ENCODE measurements at regions not wholly inside any gene's neighbourhood (a gene's known extent, or its start where the extent isn't known, plus 50 kb on each side); places are given as distances from the start of the nearest gene placed in this dataset.

DNA sequence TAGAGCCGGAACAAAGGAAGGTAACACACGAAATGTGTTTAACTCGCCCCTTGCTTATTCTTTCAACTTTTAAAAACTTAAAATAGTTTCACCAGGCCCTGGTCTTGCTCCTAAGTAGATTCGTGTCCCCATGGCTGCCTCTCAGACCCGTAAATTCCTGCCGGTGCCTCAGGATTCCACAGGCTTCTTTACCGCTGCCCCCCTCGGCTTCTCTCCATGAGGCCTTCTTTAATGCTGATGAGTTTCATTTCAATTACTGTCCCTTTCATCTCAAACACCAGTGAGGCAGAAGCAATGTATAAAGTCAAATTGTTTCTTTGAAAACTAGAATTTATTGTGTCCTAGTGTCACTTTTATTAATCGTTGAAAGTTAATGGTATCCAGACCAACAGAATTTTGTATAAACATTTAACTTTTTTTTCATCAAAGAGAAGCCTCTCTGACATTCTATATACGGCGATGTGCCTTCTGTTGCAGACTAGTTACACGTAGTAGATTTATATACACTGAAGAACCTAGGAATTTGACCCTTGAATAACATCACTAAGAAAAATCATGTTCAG is 225.2 kb downstream of the C7orf25 start:
- Histone ChIP-seq H3K4me3 (ENCODE audit: extremely low read depth, insufficient read depth, low read length, poor library complexity, severe bottlenecking) (no peak overlapping the region), H3K27ac (ENCODE audit: low read depth, low read length, severe bottlenecking) (no peak overlapping the region), H3K4me1 (ENCODE audit: control insufficient read depth, insufficient read depth, low read length, poor library complexity, severe bottlenecking) (no peaks in the 10 kb centered on the region), H3K9me3 (ENCODE audit: control insufficient read depth, low read length) (no peaks in the 10 kb centered on the region), H3K36me3 (ENCODE audit: control insufficient read depth, insufficient read depth, low read length) (no peaks in the 10 kb centered on the region)
- WGBS, 2 experiments (ENCODE audit: insufficient coverage in 2 of 2) = 13 to 22% methylated on average over 3 to 6 of the region's 12 CpGs

GRCh38 chr7:42685911-42686310 is 226.0 kb downstream of the C7orf25 start:
- no peak overlapping the region for H3K4me3 ChIP-seq (ENCODE audit: extremely low read depth, insufficient read depth, low read length, poor library complexity, severe bottlenecking)
- no peaks in the 10 kb centered on the region for H3K36me3 ChIP-seq (ENCODE audit: control insufficient read depth, insufficient read depth, low read length)
- no peaks in the 10 kb centered on the region for H3K9me3 ChIP-seq (ENCODE audit: control insufficient read depth, low read length)
- H3K4me1 ChIP-seq (ENCODE audit: control insufficient read depth, insufficient read depth, low read length, poor library complexity, severe bottlenecking) = no peaks in the 10 kb centered on the region
- no peak overlapping the region for H3K27ac ChIP-seq (ENCODE audit: low read depth, low read length, severe bottlenecking)
- 47 to 48% methylated on average over 8 to 9 of the region's 9 CpGs for WGBS, 2 experiments (ENCODE audit: insufficient coverage in 2 of 2)

GRCh38 chr7:42677751-42678699 is 233.8 kb downstream of the C7orf25 start:
- no peak overlapping the region for H3K4me3 ChIP-seq (ENCODE audit: extremely low read depth, insufficient read depth, low read length, poor library complexity, severe bottlenecking)
- WGBS, 2 experiments (ENCODE audit: insufficient coverage in 2 of 2) = 95 to 96% methylated on average over 2 to 3 of the region's 3 CpGs
- H3K27ac ChIP-seq (ENCODE audit: low read depth, low read length, severe bottlenecking) = no peak overlapping the region
- peaks cover 5% of the 10 kb centered on the region for H3K9me3 ChIP-seq (ENCODE audit: control insufficient read depth, low read length)
- no peaks in the 10 kb centered on the region for H3K36me3 ChIP-seq (ENCODE audit: control insufficient read depth, insufficient read depth, low read length)
- no peaks in the 10 kb centered on the region for H3K4me1 ChIP-seq (ENCODE audit: control insufficient read depth, insufficient read depth, low read length, poor library complexity, severe bottlenecking)

- H3K4me1 ChIP-seq (ENCODE audit: control insufficient read depth, insufficient read depth, low read length, poor library complexity, severe bottlenecking) = no peaks in the 10 kb centered on the region
- H3K36me3 ChIP-seq (ENCODE audit: control insufficient read depth, insufficient read depth, low read length) = no peaks in the 10 kb centered on the region
- H3K27ac ChIP-seq (ENCODE audit: low read depth, low read length, severe bottlenecking) = no peak overlapping the region
- H3K4me3 ChIP-seq (ENCODE audit: extremely low read depth, insufficient read depth, low read length, poor library complexity, severe bottlenecking) = no peak overlapping the region
- no peaks in the 10 kb centered on the region for H3K9me3 ChIP-seq (ENCODE audit: control insufficient read depth, low read length)
Observed at GRCh38 chr7:42674541-42674940, 237.3 kb downstream of the C7orf25 start.

DNA sequence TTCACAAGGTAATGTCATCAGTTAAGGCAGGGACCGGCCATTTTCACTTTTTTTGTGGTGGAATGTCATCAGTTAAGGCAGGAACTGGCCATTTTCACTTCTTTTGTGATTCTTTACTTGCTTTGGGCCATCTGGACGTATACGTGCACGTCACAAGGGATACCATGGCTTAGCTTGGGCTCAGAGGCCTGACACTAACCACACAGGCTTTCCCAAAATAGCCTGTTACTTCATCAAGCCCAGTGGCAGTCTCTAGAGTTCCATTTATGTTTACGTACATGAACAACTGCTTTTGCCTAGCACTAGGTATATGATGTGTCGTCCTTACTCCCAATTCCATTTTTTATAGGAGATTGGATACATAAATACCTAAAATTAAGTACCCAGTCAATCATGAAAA is 237.9 kb downstream of the C7orf25 start:
- H3K36me3 ChIP-seq (ENCODE audit: control insufficient read depth, insufficient read depth, low read length) = no peaks in the 10 kb centered on the region
- H3K27ac ChIP-seq (ENCODE audit: low read depth, low read length, severe bottlenecking) = no peak overlapping the region
- no peak overlapping the region for H3K4me3 ChIP-seq (ENCODE audit: extremely low read depth, insufficient read depth, low read length, poor library complexity, severe bottlenecking)
- no peaks in the 10 kb centered on the region for H3K4me1 ChIP-seq (ENCODE audit: control insufficient read depth, insufficient read depth, low read length, poor library complexity, severe bottlenecking)
- no peaks in the 10 kb centered on the region for H3K9me3 ChIP-seq (ENCODE audit: control insufficient read depth, low read length)
- 72 to 87% methylated on average over 3 of the region's 6 CpGs for WGBS, 2 experiments (ENCODE audit: insufficient coverage in 2 of 2)

GRCh38 chr7:42672339-42672999 is 239.4 kb downstream of the C7orf25 start:
- no peak overlapping the region for H3K4me3 ChIP-seq (ENCODE audit: extremely low read depth, insufficient read depth, low read length, poor library complexity, severe bottlenecking)

GRCh38 chr7:42671627-42672026 is 240.2 kb downstream of the C7orf25 start:
- Histone ChIP-seq H3K4me1 (ENCODE audit: control insufficient read depth, insufficient read depth, low read length, poor library complexity, severe bottlenecking) (no peaks in the 10 kb centered on the region), H3K9me3 (ENCODE audit: control insufficient read depth, low read length) (peaks cover 11% of the 10 kb centered on the region), H3K27ac (ENCODE audit: low read depth, low read length, severe bottlenecking) (no peak overlapping the region), H3K36me3 (ENCODE audit: control insufficient read depth, insufficient read depth, low read length) (no peaks in the 10 kb centered on the region), H3K4me3 (ENCODE audit: extremely low read depth, insufficient read depth, low read length, poor library complexity, severe bottlenecking) (no peak overlapping the region)
- WGBS, 2 experiments (ENCODE audit: insufficient coverage in 2 of 2) = no CpG with 5 or more reads among the region's 1 CpG

More at GRCh38 chr7:42672339-42672999, 239.4 kb downstream of the C7orf25 start:
- H3K36me3 ChIP-seq (ENCODE audit: control insufficient read depth, insufficient read depth, low read length) = no peaks in the 10 kb centered on the region
- H3K27ac ChIP-seq (ENCODE audit: low read depth, low read length, severe bottlenecking) = no peak overlapping the region
- no peaks in the 10 kb centered on the region for H3K4me1 ChIP-seq (ENCODE audit: control insufficient read depth, insufficient read depth, low read length, poor library complexity, severe bottlenecking)
- no CpG with 5 or more reads among the region's 2 CpGs for WGBS, 2 experiments (ENCODE audit: insufficient coverage in 2 of 2)
- H3K9me3 ChIP-seq (ENCODE audit: control insufficient read depth, low read length) = peaks cover 3% of the 10 kb centered on the region

- H3K4me1 ChIP-seq (ENCODE audit: control insufficient read depth, insufficient read depth, low read length, poor library complexity, severe bottlenecking) = no peaks in the 10 kb centered on the region
- H3K27ac ChIP-seq (ENCODE audit: low read depth, low read length, severe bottlenecking) = no peak overlapping the region
- peaks cover 13% of the 10 kb centered on the region for H3K9me3 ChIP-seq (ENCODE audit: control insufficient read depth, low read length)
- no peaks in the 10 kb centered on the region for H3K36me3 ChIP-seq (ENCODE audit: control insufficient read depth, insufficient read depth, low read length)
- no peak overlapping the region for H3K4me3 ChIP-seq (ENCODE audit: extremely low read depth, insufficient read depth, low read length, poor library complexity, severe bottlenecking)
- 43 to 55% methylated on average over 2 to 3 of the region's 3 CpGs for WGBS, 2 experiments (ENCODE audit: insufficient coverage in 2 of 2)
Observed at GRCh38 chr7:42666994-42667393, 244.9 kb downstream of the C7orf25 start.

GRCh38 chr7:42662862-42663261 is 249.0 kb downstream of the C7orf25 start:
- Histone ChIP-seq H3K9me3 (ENCODE audit: control insufficient read depth, low read length) (peaks cover 16% of the 10 kb centered on the region), H3K27ac (ENCODE audit: low read depth, low read length, severe bottlenecking) (no peak overlapping the region), H3K4me1 (ENCODE audit: control insufficient read depth, insufficient read depth, low read length, poor library complexity, severe bottlenecking) (no peaks in the 10 kb centered on the region), H3K4me3 (ENCODE audit: extremely low read depth, insufficient read depth, low read length, poor library complexity, severe bottlenecking) (no peak overlapping the region), H3K36me3 (ENCODE audit: control insufficient read depth, insufficient read depth, low read length) (no peaks in the 10 kb centered on the region)
- WGBS, 2 experiments (ENCODE audit: insufficient coverage in 2 of 2) = 83 to 100% methylated on average over 1 of the region's 1 CpG

DNA sequence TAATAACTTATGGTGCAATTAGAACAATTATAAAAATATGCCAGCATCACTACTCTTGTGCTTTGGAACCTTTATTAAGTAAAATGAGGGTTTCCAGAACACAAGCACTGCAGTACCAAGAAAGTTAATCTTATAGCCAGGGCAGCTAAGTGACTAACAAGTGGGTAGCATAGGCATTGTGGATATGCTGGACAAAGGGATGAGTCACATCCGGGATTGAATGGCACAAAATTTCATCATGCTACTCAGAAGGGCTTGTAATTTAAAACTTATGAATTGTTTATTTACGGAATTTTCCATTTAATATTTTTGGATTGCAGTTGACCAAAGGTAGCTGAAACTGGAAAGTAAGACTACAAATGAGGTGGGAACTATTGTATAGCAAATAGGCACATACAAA is 250.6 kb downstream of the C7orf25 start:
- peaks cover 5% of the 10 kb centered on the region for H3K9me3 ChIP-seq (ENCODE audit: control insufficient read depth, low read length)
- no peaks in the 10 kb centered on the region for H3K36me3 ChIP-seq (ENCODE audit: control insufficient read depth, insufficient read depth, low read length)
- no peak overlapping the region for H3K4me3 ChIP-seq (ENCODE audit: extremely low read depth, insufficient read depth, low read length, poor library complexity, severe bottlenecking)
- WGBS, 2 experiments (ENCODE audit: insufficient coverage in 2 of 2) = 63 to 100% methylated on average over 1 of the region's 2 CpGs
- H3K4me1 ChIP-seq (ENCODE audit: control insufficient read depth, insufficient read depth, low read length, poor library complexity, severe bottlenecking) = no peaks in the 10 kb centered on the region
- no peak overlapping the region for H3K27ac ChIP-seq (ENCODE audit: low read depth, low read length, severe bottlenecking)

Data from mesodermal cell (in vitro differentiated cells).